ENCODE measurements at regions not wholly inside any gene's neighbourhood (a gene's known extent, or its start where the extent isn't known, plus 50 kb on each side); places are given as distances from the start of the nearest gene placed in this dataset.

DNA sequence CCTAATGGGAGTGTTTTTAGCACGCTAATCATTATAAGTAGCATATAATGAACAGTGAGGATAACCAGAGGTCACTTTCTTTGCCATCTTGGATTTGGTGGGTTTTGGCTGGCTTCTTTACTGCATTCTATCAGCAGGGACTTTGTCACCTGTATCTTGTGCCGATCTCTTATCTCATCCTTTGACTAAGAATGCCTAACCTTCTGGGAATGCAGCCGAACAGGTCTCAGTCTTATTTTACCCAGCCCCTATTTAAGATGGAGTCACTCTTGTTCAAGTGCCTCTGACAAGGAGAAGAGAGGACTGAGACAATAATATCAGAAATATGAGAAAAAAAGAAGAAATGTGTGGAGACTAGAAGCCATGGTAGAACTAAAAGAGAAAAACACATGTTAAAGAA, 276.4 kb downstream of the TMX3 start:
- no peaks in the 10 kb centered on the region for H3K27me3 ChIP-seq (ENCODE audit: control insufficient read depth, insufficient read depth, low read length)
- DNase-seq (ENCODE audit: low read depth) (no peak), FAIRE-seq (no peak)
- H3K4me3 ChIP-seq (ENCODE audit: low read depth, low read length): no peak overlapping the region
- TF ChIP-seq, protein P1, sequence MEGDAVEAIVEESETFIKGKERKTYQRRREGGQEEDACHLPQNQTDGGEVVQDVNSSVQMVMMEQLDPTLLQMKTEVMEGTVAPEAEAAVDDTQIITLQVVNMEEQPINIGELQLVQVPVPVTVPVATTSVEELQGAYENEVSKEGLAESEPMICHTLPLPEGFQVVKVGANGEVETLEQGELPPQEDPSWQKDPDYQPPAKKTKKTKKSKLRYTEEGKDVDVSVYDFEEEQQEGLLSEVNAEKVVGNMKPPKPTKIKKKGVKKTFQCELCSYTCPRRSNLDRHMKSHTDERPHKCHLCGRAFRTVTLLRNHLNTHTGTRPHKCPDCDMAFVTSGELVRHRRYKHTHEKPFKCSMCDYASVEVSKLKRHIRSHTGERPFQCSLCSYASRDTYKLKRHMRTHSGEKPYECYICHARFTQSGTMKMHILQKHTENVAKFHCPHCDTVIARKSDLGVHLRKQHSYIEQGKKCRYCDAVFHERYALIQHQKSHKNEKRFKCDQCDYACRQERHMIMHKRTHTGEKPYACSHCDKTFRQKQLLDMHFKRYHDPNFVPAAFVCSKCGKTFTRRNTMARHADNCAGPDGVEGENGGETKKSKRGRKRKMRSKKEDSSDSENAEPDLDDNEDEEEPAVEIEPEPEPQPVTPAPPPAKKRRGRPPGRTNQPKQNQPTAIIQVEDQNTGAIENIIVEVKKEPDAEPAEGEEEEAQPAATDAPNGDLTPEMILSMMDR (IDR thresholded peaks at IDR 0.05; ENCODE audit: insufficient read depth, low read length, severe bottlenecking): no peak
- H3K36me3 ChIP-seq (ENCODE audit: control insufficient read depth, insufficient read depth, low read length): no peaks in the 10 kb centered on the region

DNA sequence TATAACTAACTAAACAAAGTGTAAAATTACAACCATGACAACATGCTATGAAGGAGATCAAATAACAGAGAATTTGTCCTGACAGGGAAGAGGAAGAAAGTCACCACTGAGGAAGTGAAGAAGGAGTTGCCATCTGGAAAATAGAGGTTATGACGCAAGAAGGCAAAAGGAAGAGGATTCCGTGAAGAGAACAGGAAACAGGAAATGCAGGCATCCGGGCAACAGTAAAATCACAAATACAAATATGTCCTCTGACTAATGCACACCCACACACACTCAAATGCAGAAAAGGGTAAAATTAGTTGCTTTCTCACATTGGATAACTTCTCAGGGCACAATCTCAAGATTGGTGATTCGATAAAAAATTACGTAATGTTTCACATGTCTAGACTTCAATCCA, 278.4 kb downstream of the TMX3 start:
- FAIRE-seq: no peak
- DNase-seq (ENCODE audit: low read depth): peak; percentile 92
- Histone ChIP-seq H3K4me3 (ENCODE audit: low read depth, low read length) (no peak overlapping the region), H3K36me3 (ENCODE audit: control insufficient read depth, insufficient read depth, low read length) (no peaks in the 10 kb centered on the region), H3K27me3 (ENCODE audit: control insufficient read depth, insufficient read depth, low read length) (no peaks in the 10 kb centered on the region)
- TF ChIP-seq, protein P1 (IDR thresholded peaks at IDR 0.05; ENCODE audit: insufficient read depth, low read length, severe bottlenecking): no peak

- Histone ChIP-seq H3K36me3 (ENCODE audit: control insufficient read depth, insufficient read depth, low read length) (no peaks in the 10 kb centered on the region), H3K27me3 (ENCODE audit: control insufficient read depth, insufficient read depth, low read length) (no peaks in the 10 kb centered on the region), H3K4me3 (ENCODE audit: low read depth, low read length) (no peak overlapping the region)
- DNase-seq (ENCODE audit: low read depth): no peak
- TF ChIP-seq, protein P1 (IDR thresholded peaks at IDR 0.05; ENCODE audit: insufficient read depth, low read length, severe bottlenecking): no peak
- no peak for FAIRE-seq
Observed at GRCh38 chr18:68435581-68435980, 279.3 kb downstream of the TMX3 start.

DNA sequence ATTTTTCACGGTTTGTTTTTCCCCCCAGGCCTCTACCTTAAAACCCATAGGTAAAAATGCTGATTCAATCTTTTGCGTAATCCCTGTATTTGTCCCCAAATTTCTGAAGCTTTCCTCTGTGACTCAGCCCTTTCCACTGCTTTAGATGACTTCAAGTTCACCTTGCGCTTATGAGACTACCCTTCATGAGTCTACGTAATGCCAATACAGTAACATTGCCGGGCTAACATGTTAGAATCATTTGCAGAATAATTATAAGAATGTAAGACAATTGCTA, 283.0 kb downstream of the TMX3 start:
- H3K4me3 ChIP-seq (ENCODE audit: low read depth, low read length): no peak overlapping the region
- no peaks in the 10 kb centered on the region for H3K27me3 ChIP-seq (ENCODE audit: control insufficient read depth, insufficient read depth, low read length)
- TF ChIP-seq, protein P1 (IDR thresholded peaks at IDR 0.05; ENCODE audit: insufficient read depth, low read length, severe bottlenecking): no peak
- FAIRE-seq (no peak), DNase-seq (ENCODE audit: low read depth) (no peak)
- H3K36me3 ChIP-seq (ENCODE audit: control insufficient read depth, insufficient read depth, low read length): no peaks in the 10 kb centered on the region

DNA sequence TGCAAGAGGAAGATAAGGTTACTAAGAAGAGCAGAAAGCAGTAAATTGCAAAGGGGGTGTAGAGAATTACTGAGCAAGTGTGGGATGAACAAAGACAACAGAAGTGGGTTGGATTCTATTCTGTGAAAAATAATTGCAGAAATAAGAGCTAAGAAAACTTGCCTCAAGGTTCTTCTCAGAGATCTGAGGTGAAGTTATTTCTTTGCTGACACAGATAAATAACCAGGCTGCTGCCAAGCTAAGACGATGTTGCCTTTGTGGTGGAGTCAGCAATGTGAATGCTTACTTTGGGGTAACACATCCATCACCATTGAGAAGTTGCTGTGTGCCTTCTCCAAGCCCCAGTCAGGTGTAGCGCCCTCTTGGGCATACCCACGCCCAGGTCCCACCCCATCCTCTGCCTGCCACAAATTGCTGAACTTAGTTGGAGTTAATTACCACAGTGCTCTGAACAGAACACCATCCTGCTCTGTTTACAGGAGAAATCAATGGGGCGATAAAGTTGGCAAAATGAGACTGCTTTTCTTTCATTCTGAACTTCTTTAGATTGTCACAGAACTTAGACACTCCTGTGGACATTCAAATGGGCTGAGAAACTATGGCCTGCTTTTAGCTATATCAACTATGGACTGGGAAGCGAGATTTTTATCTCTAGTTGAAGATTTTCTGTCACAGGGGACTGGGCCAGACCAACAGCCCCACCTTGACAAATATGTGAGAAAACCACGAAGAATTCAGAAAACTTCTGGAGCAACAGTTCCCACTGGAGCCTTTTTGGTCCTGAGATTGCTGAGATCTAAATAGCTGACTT, 283.6 kb downstream of the TMX3 start:
- no peak overlapping the region for H3K4me3 ChIP-seq (ENCODE audit: low read depth, low read length)
- H3K36me3 ChIP-seq (ENCODE audit: control insufficient read depth, insufficient read depth, low read length): no peaks in the 10 kb centered on the region
- FAIRE-seq (no peak), DNase-seq (ENCODE audit: low read depth) (no peak)
- no peaks in the 10 kb centered on the region for H3K27me3 ChIP-seq (ENCODE audit: control insufficient read depth, insufficient read depth, low read length)
- TF ChIP-seq, protein P1 (IDR thresholded peaks at IDR 0.05; ENCODE audit: insufficient read depth, low read length, severe bottlenecking): no peak

GRCh38 chr18:68429841-68430240, 285.1 kb downstream of the TMX3 start:
- H3K27me3 ChIP-seq (ENCODE audit: control insufficient read depth, insufficient read depth, low read length): no peaks in the 10 kb centered on the region
- no peaks in the 10 kb centered on the region for H3K36me3 ChIP-seq (ENCODE audit: control insufficient read depth, insufficient read depth, low read length)
- FAIRE-seq (no peak), DNase-seq (ENCODE audit: low read depth) (peak; percentile 80)
- H3K4me3 ChIP-seq (ENCODE audit: low read depth, low read length): no peak overlapping the region
- TF ChIP-seq, protein P1 (IDR thresholded peaks at IDR 0.05; ENCODE audit: insufficient read depth, low read length, severe bottlenecking): no peak
